ENCODE measurements at regions not wholly inside any gene's neighbourhood (a gene's known extent, or its start where the extent isn't known, plus 50 kb on each side); places are given as distances from the start of the nearest gene placed in this dataset.

- no peak for DNase-seq
- intact Hi-C loops (cut with DNase I) = no loop called here
- no peak for ATAC-seq
- Histone ChIP-seq H3K4me3 (ENCODE audit: low read length) (no peak overlapping the region), H3K27me3 (ENCODE audit: control insufficient read depth, insufficient read depth) (no peaks in the 10 kb centered on the region), H3K4me1 (ENCODE audit: control insufficient read depth, insufficient read depth, low read length) (peaks cover 1% of the 10 kb centered on the region), H3K9me3 (ENCODE audit: control insufficient read depth, low read length) (no peaks in the 10 kb centered on the region), H3K27ac (ENCODE audit: low read length) (no peak overlapping the region)
- 91% methylated on average over 1 of the region's 1 CpG for WGBS
Measured at GRCh38 chr15:39244776-39245175, 336.1 kb upstream of the THBS1 start.

- ATAC-seq = no peak
- no peaks in the 10 kb centered on the region for H3K27me3 ChIP-seq (ENCODE audit: control insufficient read depth, insufficient read depth)
- DNase-seq = no peak
- peaks cover 1% of the 10 kb centered on the region for H3K4me1 ChIP-seq (ENCODE audit: control insufficient read depth, insufficient read depth, low read length)
- intact Hi-C loops (cut with DNase I) = no loop called here
- no peak overlapping the region for H3K4me3 ChIP-seq (ENCODE audit: low read length)
- H3K27ac ChIP-seq (ENCODE audit: low read length) = no peak overlapping the region
- no peaks in the 10 kb centered on the region for H3K9me3 ChIP-seq (ENCODE audit: control insufficient read depth, low read length)
- WGBS = 95% methylated on average over 1 of the region's 1 CpG
Measured at GRCh38 chr15:39246523-39246922, 334.4 kb upstream of the THBS1 start.

GRCh38 chr15:39247574-39247973 is 333.3 kb upstream of the THBS1 start:
- no peak overlapping the region for H3K4me3 ChIP-seq (ENCODE audit: low read length)
- no peaks in the 10 kb centered on the region for H3K27me3 ChIP-seq (ENCODE audit: control insufficient read depth, insufficient read depth)
- intact Hi-C loops (cut with DNase I) = no loop called here
- WGBS = 86% methylated on average over 1 of the region's 1 CpG
- ATAC-seq = no peak
- no peak for DNase-seq
- no peak overlapping the region for H3K27ac ChIP-seq (ENCODE audit: low read length)
- no peaks in the 10 kb centered on the region for H3K9me3 ChIP-seq (ENCODE audit: control insufficient read depth, low read length)
- peaks cover 1% of the 10 kb centered on the region for H3K4me1 ChIP-seq (ENCODE audit: control insufficient read depth, insufficient read depth, low read length)

- no peaks in the 10 kb centered on the region for H3K9me3 ChIP-seq (ENCODE audit: control insufficient read depth, low read length)
- DNase-seq = peak; percentile 35 to 41 (median 40)
- no peaks in the 10 kb centered on the region for H3K27me3 ChIP-seq (ENCODE audit: control insufficient read depth, insufficient read depth)
- intact Hi-C loops (cut with DNase I) = no loop called here
- H3K4me1 ChIP-seq (ENCODE audit: control insufficient read depth, insufficient read depth, low read length) = peaks cover 1% of the 10 kb centered on the region
- 58% methylated on average over 4 of the region's 4 CpGs for WGBS
- H3K4me3 ChIP-seq (ENCODE audit: low read length) = no peak overlapping the region
- no peak overlapping the region for H3K27ac ChIP-seq (ENCODE audit: low read length)
- ATAC-seq = peak; percentile 31 to 46
Measured at GRCh38 chr15:39248204-39248603, 332.7 kb upstream of the THBS1 start.

- intact Hi-C loops (cut with DNase I) = no loop called here
- 78% methylated on average over 1 of the region's 1 CpG for WGBS
- H3K4me1 ChIP-seq (ENCODE audit: control insufficient read depth, insufficient read depth, low read length) = peaks cover 1% of the 10 kb centered on the region
- no peaks in the 10 kb centered on the region for H3K27me3 ChIP-seq (ENCODE audit: control insufficient read depth, insufficient read depth)
- DNase-seq (no peak), ATAC-seq (no peak)
- no peak overlapping the region for H3K4me3 ChIP-seq (ENCODE audit: low read length)
- H3K27ac ChIP-seq (ENCODE audit: low read length) = no peak overlapping the region
- no peaks in the 10 kb centered on the region for H3K9me3 ChIP-seq (ENCODE audit: control insufficient read depth, low read length)
Measured at GRCh38 chr15:39250001-39250400, 330.9 kb upstream of the THBS1 start.

- no peak for ATAC-seq
- H3K4me1 ChIP-seq (ENCODE audit: control insufficient read depth, insufficient read depth, low read length) = peaks cover 1% of the 10 kb centered on the region
- WGBS = 71% methylated on average over 4 of the region's 4 CpGs
- intact Hi-C loops (cut with DNase I) = no loop called here
- DNase-seq = no peak
- no peak overlapping the region for H3K4me3 ChIP-seq (ENCODE audit: low read length)
- H3K27me3 ChIP-seq (ENCODE audit: control insufficient read depth, insufficient read depth) = no peaks in the 10 kb centered on the region
- H3K9me3 ChIP-seq (ENCODE audit: control insufficient read depth, low read length) = no peaks in the 10 kb centered on the region
- no peak overlapping the region for H3K27ac ChIP-seq (ENCODE audit: low read length)
Measured at GRCh38 chr15:39250460-39251186, 330.3 kb upstream of the THBS1 start.

GRCh38 chr15:39251413-39252133 is 329.3 kb upstream of the THBS1 start:
- 63% methylated on average over 3 of the region's 3 CpGs for WGBS
- Histone ChIP-seq H3K9me3 (ENCODE audit: control insufficient read depth, low read length) (no peaks in the 10 kb centered on the region), H3K27me3 (ENCODE audit: control insufficient read depth, insufficient read depth) (no peaks in the 10 kb centered on the region), H3K4me3 (ENCODE audit: low read length) (no peak overlapping the region), H3K27ac (ENCODE audit: low read length) (no peak overlapping the region), H3K4me1 (ENCODE audit: control insufficient read depth, insufficient read depth, low read length) (peaks cover 1% of the 10 kb centered on the region)
- no peak for ATAC-seq
- DNase-seq = no peak
- intact Hi-C loops (cut with DNase I) = no loop called here

- H3K27ac ChIP-seq (ENCODE audit: low read length) = no peak overlapping the region
- WGBS = 78% methylated on average over 4 of the region's 4 CpGs
Measured at GRCh38 chr15:39252134-39252470, 328.8 kb upstream of the THBS1 start.

GRCh38 chr15:39253552-39253951 is 327.3 kb upstream of the THBS1 start:
- 93% methylated on average over 1 of the region's 1 CpG for WGBS
- DNase-seq (no peak), ATAC-seq (no peak)
- H3K9me3 ChIP-seq (ENCODE audit: control insufficient read depth, low read length) = no peaks in the 10 kb centered on the region
- no peaks in the 10 kb centered on the region for H3K4me1 ChIP-seq (ENCODE audit: control insufficient read depth, insufficient read depth, low read length)
- no peak overlapping the region for H3K4me3 ChIP-seq (ENCODE audit: low read length)
- intact Hi-C loops (cut with DNase I) = no loop called here
- no peaks in the 10 kb centered on the region for H3K27me3 ChIP-seq (ENCODE audit: control insufficient read depth, insufficient read depth)
- no peak overlapping the region for H3K27ac ChIP-seq (ENCODE audit: low read length)

More at GRCh38 chr15:39252134-39252470, 328.8 kb upstream of the THBS1 start:
- ATAC-seq (no peak), DNase-seq (no peak)
- H3K4me3 ChIP-seq (ENCODE audit: low read length) = no peak overlapping the region
- H3K27me3 ChIP-seq (ENCODE audit: control insufficient read depth, insufficient read depth) = no peaks in the 10 kb centered on the region
- H3K9me3 ChIP-seq (ENCODE audit: control insufficient read depth, low read length) = no peaks in the 10 kb centered on the region
- intact Hi-C loops (cut with DNase I) = no loop called here
- peaks cover 1% of the 10 kb centered on the region for H3K4me1 ChIP-seq (ENCODE audit: control insufficient read depth, insufficient read depth, low read length)

- no peaks in the 10 kb centered on the region for H3K9me3 ChIP-seq (ENCODE audit: control insufficient read depth, low read length)
- ATAC-seq (no peak), DNase-seq (no peak)
- H3K4me1 ChIP-seq (ENCODE audit: control insufficient read depth, insufficient read depth, low read length) = no peaks in the 10 kb centered on the region
- 95% methylated on average over 4 of the region's 4 CpGs for WGBS
- H3K4me3 ChIP-seq (ENCODE audit: low read length) = no peak overlapping the region
- H3K27ac ChIP-seq (ENCODE audit: low read length) = no peak overlapping the region
- intact Hi-C loops (cut with DNase I) = no loop called here
- H3K27me3 ChIP-seq (ENCODE audit: control insufficient read depth, insufficient read depth) = no peaks in the 10 kb centered on the region
Measured at GRCh38 chr15:39254181-39254580, 326.7 kb upstream of the THBS1 start.

- H3K4me1 ChIP-seq (ENCODE audit: control insufficient read depth, insufficient read depth, low read length) = peaks cover under 1% of the 10 kb centered on the region
- H3K27ac ChIP-seq (ENCODE audit: low read length) = no peak overlapping the region
- no peaks in the 10 kb centered on the region for H3K9me3 ChIP-seq (ENCODE audit: control insufficient read depth, low read length)
- H3K27me3 ChIP-seq (ENCODE audit: control insufficient read depth, insufficient read depth) = no peaks in the 10 kb centered on the region
- H3K4me3 ChIP-seq (ENCODE audit: low read length) = no peak overlapping the region
- ATAC-seq (no peak), DNase-seq (no peak)
- 93% methylated on average over 7 of the region's 7 CpGs for WGBS
- intact Hi-C loops (cut with DNase I) = no loop called here
Measured at GRCh38 chr15:39255760-39256159, 325.1 kb upstream of the THBS1 start.
